HCEC 1CT (cell line): ENCODE measurements at regions not wholly inside any gene's neighbourhood (a gene's known extent, or its start where the extent isn't known, plus 50 kb on each side); places are given as distances from the start of the nearest gene placed in this dataset.

Source experiments
- DNase-seq: peaks from one replicate; pipeline ENCODE4 v3.0.0-alpha.2; 2017

DNA sequence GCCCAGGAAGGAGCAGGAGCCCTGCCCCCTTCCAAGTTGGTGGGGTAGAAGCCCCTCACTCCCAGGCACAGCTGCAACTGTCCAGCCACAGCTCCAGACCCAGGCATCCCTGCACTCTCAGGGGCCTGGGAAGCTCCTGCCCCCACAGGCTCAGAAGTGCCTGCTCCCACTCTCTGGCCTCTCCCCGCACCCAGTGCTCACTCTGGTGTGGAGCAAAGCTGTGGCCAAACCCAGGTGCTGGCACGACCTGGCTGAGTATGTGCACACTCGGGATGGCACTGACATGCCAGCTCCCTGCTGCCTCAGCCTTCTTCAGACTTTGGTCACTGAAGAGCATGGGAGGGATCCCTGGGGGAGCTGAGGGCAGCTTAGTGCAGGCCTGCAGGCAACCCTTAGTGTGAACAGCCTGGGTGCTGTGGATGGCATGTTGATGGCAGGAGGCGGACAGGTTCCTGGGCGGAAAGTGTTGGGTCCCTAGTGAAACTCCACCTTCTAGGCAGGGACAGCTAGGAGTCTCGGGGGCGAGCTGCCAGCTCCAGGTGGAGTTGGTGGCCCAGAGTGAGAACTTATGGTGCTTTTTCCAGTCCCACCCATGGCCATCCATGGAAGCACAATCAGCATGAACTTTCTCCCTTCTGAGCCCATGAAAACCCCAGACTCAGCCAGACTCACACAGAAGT lies 489.2 kb upstream of the ROBO2 start:
- DNase-seq = no peak

DNA sequence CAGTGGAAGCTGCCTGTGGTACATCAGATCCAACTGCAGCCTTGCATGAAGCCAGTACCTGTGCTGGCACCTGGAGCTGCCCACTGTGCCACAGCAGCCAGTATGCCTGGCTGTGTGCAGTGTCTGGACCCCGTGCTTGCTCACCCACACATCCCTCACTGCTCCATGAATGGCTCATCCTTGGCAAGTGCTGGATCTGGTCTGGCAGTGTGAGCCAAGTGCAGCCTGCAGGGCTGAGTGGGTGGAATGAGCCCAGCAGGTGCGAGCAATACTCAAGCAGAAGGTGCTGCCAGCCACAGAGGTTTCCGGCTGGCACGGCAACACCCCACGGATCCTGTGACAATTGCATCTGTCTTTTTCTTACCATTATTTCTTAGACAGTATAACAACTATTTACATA lies 488.2 kb upstream of the ROBO2 start:
- no peak for DNase-seq

DNA sequence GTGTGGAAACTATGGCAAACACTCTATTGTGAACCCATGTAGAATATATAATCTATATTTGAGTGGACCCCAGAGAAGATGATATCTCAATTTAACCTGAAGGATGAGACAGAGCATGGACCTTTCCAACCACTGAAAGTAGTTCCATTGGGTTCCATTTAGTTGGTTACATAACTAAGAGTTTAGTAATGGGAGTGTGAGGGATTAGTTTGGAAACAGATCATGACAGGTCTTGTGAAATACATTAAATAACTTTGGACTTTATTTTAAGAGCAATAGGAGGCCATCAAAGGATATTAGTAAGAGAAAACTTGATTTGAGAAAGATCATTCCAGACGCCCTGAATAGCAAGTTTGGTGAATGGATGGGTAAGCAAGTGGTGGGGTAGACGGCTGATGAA lies 487.2 kb upstream of the ROBO2 start:
- peak; percentile 58 for DNase-seq

DNA sequence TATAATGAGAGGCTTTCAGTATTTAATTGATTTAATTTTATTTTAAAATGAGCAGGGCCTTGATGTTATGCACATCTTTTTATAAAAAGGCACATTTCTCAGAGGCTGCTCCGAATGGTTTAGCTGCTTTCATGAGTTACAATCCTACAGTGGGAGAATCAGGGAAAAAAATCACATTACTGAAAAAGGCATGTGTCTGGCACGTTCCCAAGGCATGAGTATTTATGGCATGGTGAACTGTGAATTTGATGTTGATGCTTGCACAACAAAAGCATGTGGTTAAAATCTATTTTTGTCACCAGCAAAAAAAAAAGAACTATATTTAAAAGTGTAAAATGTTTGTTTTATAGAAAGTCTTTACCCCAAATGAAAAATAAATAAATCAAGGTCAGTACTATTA lies 485.2 kb upstream of the ROBO2 start:
- peak; percentile 70 for DNase-seq

DNA sequence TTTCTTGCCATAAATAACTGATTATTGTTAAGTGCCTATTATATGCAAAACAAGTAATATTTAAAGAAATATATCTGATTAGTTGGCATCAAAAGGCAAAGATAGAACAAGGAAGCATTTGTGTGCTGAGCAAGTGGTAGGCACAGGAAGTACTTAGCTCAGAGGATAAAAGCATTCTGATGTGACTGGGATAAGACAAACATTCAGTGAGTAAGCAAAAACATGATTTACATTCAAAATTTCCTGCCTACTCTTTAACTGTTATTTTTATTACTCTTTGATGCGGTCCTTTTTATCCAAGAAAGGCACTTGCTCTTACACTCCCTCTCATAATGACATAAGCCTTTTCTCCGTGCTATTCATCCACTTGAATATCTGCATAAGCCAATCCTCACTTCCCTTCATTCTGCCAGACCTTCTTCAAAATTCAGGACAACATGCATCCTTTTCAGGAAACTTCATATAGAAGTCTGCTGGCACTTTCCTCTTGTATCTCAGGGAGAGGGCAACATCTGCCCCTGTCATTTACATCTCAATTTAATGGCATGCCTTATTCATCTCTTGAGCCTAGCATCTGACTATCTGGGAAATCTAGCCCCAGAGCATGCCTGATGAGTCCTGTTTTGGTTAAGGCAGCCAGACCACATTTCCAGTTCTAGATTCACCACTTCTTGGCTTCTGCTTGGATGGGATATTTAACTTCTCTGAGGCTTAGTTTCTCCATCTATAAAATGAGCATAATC lies 478.2 kb upstream of the ROBO2 start:
- peak; percentile 41 for DNase-seq

- no peak for DNase-seq
These were observed 474.2 kb upstream of the ROBO2 start for GRCh38 chr3:76565496-76566210.

DNA sequence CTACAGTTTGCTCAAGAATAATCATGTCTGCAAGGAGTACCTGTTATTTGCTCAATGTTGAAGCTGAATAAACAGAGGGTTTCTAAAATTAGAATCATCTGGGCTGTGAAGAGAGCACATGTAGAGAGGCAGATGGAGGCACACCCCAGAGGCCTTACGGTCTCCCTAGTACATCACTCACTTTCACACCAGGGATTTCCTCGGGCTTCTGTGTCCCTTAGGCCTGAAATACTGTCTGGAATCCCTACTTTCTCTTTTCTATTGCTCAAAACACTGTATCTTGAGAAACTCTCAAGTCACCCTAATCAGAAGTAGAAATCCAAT lies 473.7 kb upstream of the ROBO2 start:
- no peak for DNase-seq

- DNase-seq = no peak
These were observed 473.0 kb upstream of the ROBO2 start for GRCh38 chr3:76566904-76567303.

DNA sequence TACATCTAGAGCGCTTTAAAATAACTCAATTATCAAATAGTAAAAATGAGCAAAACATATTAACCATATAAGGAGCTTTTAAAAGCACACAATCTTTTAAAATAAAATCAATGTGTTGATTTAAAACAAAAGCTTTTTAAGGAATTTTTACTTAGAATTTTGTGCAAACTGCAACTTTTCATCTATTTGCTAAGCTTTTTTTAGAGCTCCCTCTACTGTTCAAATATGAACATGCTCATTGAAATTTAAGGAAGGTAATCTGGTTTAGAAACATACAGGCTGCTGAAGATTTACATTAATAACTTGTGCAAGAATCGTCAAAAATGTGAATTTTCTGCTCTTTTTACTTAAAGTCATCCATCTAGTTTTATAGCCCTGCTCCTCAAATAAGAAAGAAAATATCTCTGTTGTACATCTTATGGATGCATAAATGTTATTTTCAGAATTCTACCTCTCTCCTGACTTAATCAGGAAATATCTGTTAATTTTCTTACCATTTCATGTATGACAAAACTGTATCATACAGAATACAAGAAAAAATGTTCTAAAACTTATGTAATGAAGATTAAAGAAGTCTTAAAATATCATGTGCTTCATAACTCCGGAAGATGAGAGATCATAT lies 469.4 kb upstream of the ROBO2 start:
- DNase-seq = peak; percentile 32

GRCh38 chr3:76576201-76576600 lies 463.7 kb upstream of the ROBO2 start:
- no peak for DNase-seq

- no peak for DNase-seq
These were observed 457.8 kb upstream of the ROBO2 start for GRCh38 chr3:76582098-76582497.

DNA sequence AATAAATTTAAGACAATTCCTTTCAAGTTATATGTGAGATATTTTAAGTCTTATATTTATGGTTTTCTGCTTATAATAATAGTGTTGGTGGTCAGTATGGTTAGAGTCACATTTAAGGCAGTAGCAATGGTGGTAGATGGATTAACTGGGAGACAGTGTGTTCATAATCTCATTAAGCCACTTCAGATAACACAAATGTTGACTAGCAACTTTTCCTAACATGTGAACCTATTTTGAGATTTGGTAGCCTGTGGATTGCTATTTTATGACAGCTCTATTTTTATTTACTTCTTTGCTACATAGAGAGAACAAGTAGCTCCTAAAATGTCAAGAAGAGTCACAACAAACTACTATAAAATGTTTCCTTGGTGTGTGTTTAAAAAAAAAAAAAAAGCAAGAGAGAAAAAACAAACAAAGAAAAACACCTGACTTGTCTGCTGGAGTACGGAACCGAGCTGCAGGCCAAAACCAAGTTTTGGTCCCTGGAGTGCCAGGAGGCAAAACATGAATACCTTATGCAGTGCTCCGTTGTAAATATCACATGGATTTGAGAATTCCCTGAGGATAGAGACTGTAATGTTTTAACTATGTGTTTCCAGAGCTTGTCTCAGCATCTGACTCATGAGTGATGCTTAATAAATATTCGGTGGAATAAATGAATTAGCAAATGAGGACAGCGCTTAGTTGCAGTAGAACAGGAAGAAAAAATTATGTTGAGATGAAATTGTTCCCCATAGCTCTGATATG lies 457.1 kb upstream of the ROBO2 start:
- peak; percentile 56 for DNase-seq

DNA sequence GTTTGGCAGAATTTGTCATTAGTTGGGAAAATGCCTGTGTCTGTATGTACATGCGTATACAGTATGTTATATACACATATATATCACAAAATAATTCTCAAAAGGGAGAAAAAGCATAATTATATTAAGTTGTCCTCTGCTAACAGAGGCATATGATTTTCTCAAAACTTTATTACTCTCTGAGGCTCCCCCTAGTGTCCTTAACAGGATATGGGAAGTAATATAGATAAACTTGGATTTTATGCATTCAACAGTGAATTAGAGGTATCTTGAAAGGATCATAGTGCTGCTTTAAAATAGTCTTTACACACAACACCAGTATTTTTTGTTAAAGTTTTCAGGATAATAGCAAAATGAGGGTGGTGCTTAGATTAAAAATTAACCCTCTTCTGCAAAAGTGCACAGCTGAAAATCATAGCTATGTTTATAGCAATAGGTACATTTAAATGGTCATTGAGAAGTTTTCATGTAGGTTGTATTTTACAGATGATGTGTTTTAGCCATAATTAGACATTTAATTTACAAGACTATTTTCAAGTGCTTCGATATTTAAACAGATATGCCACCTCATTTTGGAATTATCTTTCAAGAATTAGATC lies 454.0 kb upstream of the ROBO2 start:
- DNase-seq = peak; percentile 26

DNA sequence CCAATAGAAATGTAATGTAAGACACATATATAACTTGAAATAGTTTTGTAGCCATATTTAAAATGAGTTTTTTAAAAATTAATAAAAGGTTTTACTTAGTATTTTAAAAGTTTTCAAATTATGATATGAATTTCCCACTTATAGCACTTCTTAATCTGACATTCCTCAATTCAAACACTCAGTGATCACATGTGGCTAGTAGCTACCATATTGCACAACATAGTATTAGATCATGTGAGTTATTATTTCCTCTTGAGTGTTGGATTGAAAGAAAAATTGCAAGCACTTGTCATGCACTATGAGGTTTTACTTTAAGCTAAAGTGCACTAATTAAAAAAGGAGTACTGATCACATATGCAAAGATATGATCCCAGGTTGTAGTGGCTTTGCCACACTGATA lies 453.4 kb upstream of the ROBO2 start:
- DNase-seq = peak; percentile 36

DNA sequence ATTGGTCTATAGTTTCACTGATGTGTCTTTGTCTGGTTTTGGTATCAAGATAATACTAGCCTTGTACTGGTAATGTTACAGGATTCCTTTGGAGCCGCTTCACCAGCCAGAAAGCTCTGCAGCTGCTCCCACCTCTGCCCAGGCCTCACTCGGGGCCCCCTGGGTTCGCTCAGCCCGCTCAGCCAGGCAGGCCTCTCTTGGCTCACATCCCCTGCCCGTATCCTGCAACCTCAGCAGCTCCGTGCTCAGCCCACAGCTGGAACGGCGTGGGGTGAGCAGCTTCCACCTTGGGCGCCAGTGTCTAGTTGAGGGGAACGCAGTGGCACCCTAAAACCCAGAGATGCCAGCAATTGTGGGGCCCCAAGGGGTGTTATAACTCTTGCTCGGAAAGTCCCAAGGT lies 429.7 kb upstream of the ROBO2 start:
- no peak for DNase-seq

GRCh38 chr3:76615719-76616118 lies 424.2 kb upstream of the ROBO2 start:
- peak; percentile 63 for DNase-seq

DNA sequence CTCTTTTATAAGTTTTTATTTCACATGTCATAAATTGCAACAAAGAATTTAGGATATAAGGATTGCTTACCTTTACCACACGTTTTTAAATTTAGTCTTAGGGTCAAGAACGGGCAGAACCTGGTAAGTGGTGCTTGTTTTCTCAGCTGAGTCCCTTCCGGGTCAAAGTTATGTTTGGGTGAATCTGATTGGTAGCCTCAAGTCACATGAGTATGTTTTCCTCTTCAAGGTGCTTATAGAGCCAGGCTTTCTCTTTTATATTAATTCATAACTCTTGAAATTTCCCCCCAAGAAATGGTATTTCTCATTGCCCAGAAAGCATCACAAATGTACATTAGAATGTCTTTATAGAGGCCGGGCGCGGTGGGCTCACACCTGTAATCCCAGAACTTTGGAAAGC lies 415.7 kb upstream of the ROBO2 start:
- no peak for DNase-seq

DNA sequence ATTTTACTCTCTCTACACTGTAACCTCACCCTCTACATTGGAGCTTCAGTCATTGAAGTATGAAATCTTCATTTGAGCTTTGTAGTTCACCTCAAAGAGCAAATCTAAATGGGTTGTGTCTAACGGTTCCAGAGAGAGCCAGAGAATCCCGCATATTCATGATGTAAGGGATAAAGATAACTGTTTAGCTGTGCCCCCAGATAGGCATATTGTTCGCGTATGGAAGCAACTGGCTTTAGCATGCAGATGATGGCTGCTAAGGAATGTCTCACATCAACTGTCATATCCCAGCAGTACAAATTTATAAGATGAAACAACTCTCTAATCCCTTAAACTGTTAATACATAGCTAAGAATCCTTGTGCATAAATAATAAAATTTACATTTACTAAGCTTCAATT lies 412.7 kb upstream of the ROBO2 start:
- DNase-seq = no peak

DNA sequence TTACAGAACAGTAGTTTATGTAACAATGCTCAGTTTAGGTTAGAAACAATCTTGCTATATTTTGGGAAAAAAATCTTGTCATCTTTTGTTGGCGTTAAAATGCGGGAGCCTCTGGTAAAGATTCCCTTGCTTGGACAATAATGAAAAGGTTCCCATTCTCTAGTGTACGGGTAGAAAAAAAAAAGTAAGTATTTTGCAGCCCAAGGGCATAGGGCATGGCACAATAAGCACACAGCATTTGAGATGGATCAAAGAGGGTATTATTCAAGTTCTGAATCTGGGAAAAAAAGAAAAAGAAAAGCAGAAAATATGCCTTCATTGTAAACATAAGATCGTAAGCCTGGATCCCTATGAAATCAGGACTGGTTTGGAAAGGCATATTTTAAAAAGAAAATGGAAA lies 408.6 kb upstream of the ROBO2 start:
- no peak for DNase-seq

GRCh38 chr3:76638006-76638405 lies 401.9 kb upstream of the ROBO2 start:
- peak; percentile 47 for DNase-seq

- no peak for DNase-seq
These were observed 396.1 kb upstream of the ROBO2 start for GRCh38 chr3:76643623-76644304.

GRCh38 chr3:76644305-76644675 lies 395.6 kb upstream of the ROBO2 start:
- DNase-seq = no peak
